ENCODE measurements at regions not wholly inside any gene's neighbourhood (a gene's known extent, or its start where the extent isn't known, plus 50 kb on each side); places are given as distances from the start of the nearest gene placed in this dataset.

GRCh38 chr16:13390093-13390985, 488.9 kb downstream of the SHISA9 start:
- TF ChIP-seq ZFX (IDR thresholded peaks at IDR 0.05; ENCODE audit: borderline replicate concordance) (no peak), CTCF (IDR thresholded peaks at IDR 0.05) (no peak)

GRCh38 chr16:13390986-13391305, 489.5 kb downstream of the SHISA9 start:
- no peak overlapping the region for H3K27ac ChIP-seq
- TF ChIP-seq ZFX (IDR thresholded peaks at IDR 0.05; ENCODE audit: borderline replicate concordance) (no peak), CTCF (IDR thresholded peaks at IDR 0.05) (no peak)

More at GRCh38 chr16:13390093-13390985, 488.9 kb downstream of the SHISA9 start:
- no peak overlapping the region for H3K27ac ChIP-seq

- H3K27ac ChIP-seq, result no peak overlapping the region
- TF ChIP-seq ZFX (IDR thresholded peaks at IDR 0.05; ENCODE audit: borderline replicate concordance), result no peak
- TF ChIP-seq CTCF (IDR thresholded peaks at IDR 0.05), result no peak
Measured at GRCh38 chr16:13391337-13391736, 489.9 kb downstream of the SHISA9 start.

GRCh38 chr16:13392341-13392740, 490.9 kb downstream of the SHISA9 start:
- no peak overlapping the region for H3K27ac ChIP-seq
- no peak for TF ChIP-seq CTCF (IDR thresholded peaks at IDR 0.05)
- TF ChIP-seq ZFX (IDR thresholded peaks at IDR 0.05; ENCODE audit: borderline replicate concordance), result no peak

GRCh38 chr16:13393816-13394215, 492.4 kb downstream of the SHISA9 start:
- no peak overlapping the region for H3K27ac ChIP-seq
- TF ChIP-seq CTCF (IDR thresholded peaks at IDR 0.05) (no peak), ZFX (IDR thresholded peaks at IDR 0.05; ENCODE audit: borderline replicate concordance) (no peak)

- H3K27ac ChIP-seq, result no peak overlapping the region
- TF ChIP-seq ZFX (IDR thresholded peaks at IDR 0.05; ENCODE audit: borderline replicate concordance) (no peak), CTCF (IDR thresholded peaks at IDR 0.05) (no peak)
Measured at GRCh38 chr16:13394488-13394887, 493.1 kb downstream of the SHISA9 start.

GRCh38 chr16:13397126-13397525, 495.7 kb downstream of the SHISA9 start:
- H3K27ac ChIP-seq, result no peak overlapping the region
- no peak for TF ChIP-seq CTCF (IDR thresholded peaks at IDR 0.05)
- TF ChIP-seq ZFX (IDR thresholded peaks at IDR 0.05; ENCODE audit: borderline replicate concordance), result no peak

Measured in 22Rv1 (cell line).